LNCaP clone FGC (cell line): ENCODE measurements at regions not wholly inside any gene's neighbourhood (a gene's known extent, or its start where the extent isn't known, plus 50 kb on each side); places are given as distances from the start of the nearest gene placed in this dataset.

Experiments used
- DNase-seq: peaks from one replicate; pipeline ENCODE4 v3.0.0-alpha.2; 2011; ENCODE audit warnings: low read depth
- H3K4me3 ChIP-seq: 2 replicates; pipeline ENCODE4 v1.5.1; 2011; ENCODE audit warnings: mild to moderate bottlenecking, low read depth, low read length, control low read depth
- TF ChIP-seq, protein P1 (sequence below): IDR thresholded peaks from 2 replicates; pipeline ENCODE4 v1.5.1; 2012; ENCODE audit warnings: mild to moderate bottlenecking; ENCODE audit not compliant: control insufficient read depth, insufficient read depth; ENCODE audit errors: extremely low read depth

DNA sequence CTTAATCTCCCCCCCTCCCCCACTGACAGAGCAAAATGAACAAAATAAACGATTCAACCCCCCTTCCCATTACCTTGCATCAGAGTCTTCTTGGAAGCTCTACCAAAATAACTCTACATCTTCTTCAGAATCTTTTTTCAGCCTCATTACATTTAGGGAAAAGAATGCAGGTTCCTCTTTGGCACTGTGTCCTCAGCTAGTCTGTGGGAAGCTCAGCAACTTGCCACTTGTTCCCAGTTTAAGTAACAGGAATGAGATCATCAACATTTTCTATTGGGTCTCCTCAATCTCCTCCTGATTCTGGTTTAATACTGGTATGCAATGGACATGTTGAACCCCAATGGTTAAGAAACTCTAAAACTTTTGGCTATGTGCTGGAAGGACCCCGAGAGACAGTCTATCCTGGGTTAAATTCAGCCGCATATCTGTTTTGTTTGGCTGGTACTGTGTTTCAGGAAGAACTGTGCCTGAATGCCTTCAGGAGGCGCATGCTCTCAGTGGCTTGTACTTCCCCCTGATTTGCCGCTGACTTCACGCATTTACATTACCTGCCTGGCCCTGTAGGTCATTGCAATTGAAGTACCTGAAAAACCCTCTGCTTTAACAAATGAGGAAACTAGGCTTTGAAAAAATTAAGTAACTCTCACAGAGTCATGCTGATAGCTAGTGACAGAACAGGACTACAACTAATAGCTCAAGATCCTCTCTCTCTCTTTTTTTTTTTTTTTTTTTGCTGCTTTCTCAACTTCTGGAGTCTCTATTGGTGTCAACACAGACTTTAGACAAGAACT, 78.1 kb upstream of the HMHB1 start:
- TF ChIP-seq, protein P1, sequence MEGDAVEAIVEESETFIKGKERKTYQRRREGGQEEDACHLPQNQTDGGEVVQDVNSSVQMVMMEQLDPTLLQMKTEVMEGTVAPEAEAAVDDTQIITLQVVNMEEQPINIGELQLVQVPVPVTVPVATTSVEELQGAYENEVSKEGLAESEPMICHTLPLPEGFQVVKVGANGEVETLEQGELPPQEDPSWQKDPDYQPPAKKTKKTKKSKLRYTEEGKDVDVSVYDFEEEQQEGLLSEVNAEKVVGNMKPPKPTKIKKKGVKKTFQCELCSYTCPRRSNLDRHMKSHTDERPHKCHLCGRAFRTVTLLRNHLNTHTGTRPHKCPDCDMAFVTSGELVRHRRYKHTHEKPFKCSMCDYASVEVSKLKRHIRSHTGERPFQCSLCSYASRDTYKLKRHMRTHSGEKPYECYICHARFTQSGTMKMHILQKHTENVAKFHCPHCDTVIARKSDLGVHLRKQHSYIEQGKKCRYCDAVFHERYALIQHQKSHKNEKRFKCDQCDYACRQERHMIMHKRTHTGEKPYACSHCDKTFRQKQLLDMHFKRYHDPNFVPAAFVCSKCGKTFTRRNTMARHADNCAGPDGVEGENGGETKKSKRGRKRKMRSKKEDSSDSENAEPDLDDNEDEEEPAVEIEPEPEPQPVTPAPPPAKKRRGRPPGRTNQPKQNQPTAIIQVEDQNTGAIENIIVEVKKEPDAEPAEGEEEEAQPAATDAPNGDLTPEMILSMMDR = no peak
- DNase-seq = no peak
- H3K4me3 ChIP-seq = no peak overlapping the region

DNA sequence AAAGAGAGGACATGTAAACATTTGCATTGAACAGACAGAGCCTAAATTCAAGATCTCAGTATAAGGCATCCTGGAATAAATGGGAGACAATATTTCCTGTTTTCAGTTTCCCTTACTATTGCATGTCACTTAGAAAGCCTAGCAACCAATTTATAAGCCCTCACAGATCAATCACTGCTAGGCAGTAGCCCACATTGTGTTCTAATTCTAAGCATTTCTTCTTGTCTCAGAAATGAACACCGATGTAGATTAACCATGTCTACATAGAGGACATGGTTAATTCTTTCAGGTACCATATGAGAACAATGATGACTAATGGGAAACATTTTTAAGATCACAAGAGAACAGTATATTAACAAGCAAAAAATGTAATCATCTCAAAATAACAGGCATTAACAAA, 79.6 kb upstream of the HMHB1 start:
- TF ChIP-seq, protein P1 = no peak
- DNase-seq = no peak
- H3K4me3 ChIP-seq = no peak overlapping the region

- no peak overlapping the region for H3K4me3 ChIP-seq
- no peak for DNase-seq
- TF ChIP-seq, protein P1 = no peak
Observed at GRCh38 chr5:143730112-143730801, 81.7 kb upstream of the HMHB1 start.

- H3K4me3 ChIP-seq = no peak overlapping the region
- TF ChIP-seq, protein P1 = no peak
- DNase-seq = no peak
Observed at GRCh38 chr5:143729334-143729946, 82.5 kb upstream of the HMHB1 start.

GRCh38 chr5:143723159-143723558, 88.8 kb upstream of the HMHB1 start:
- no peak overlapping the region for H3K4me3 ChIP-seq
- TF ChIP-seq, protein P1 = no peak
- no peak for DNase-seq

DNA sequence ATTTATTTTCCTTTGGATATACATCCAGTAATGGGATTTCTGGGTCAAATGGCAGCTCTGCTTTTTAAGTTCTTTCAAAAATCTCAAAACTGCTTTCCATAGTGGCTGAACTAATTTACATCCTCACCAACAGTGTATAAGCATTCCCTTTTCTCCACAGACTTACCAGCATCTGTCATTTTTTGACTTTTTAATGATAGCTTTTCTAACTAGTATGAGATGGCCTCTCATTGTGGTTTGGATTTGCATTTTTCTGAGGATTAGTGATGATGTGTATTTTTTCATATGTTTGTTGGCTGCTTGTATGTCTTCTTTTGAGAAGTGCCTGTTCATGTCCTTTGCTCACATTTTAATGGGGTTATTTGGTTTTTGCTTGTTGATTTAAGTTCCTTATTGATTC, 90.0 kb upstream of the HMHB1 start:
- no peak overlapping the region for H3K4me3 ChIP-seq
- DNase-seq = no peak
- TF ChIP-seq, protein P1 = no peak

- DNase-seq = no peak
- no peak overlapping the region for H3K4me3 ChIP-seq
- TF ChIP-seq, protein P1 = no peak
Observed at GRCh38 chr5:143720689-143721088, 91.3 kb upstream of the HMHB1 start.
